ENCODE measurements at regions not wholly inside any gene's neighbourhood (a gene's known extent, or its start where the extent isn't known, plus 50 kb on each side); places are given as distances from the start of the nearest gene placed in this dataset.
A peak's percentile ranks its signal among the peaks of the same experiment; 100 is the strongest.
"Not testable (repeated sequence)": the region's sequence is repeated elsewhere in the genome, so short reads cannot be mapped to it uniquely, and the experiment has no call there.

GRCh38 chr4:116197317-116197809, 888.0 kb downstream of the TRAM1L1 start:
- Histone ChIP-seq H3K27ac (no peak overlapping the region), H3K4me1 (no peaks in the 10 kb centered on the region), H3K4me3 (no peak overlapping the region), H3K9me3 (no peaks in the 10 kb centered on the region), H3K36me3 (peaks cover 0 to 5% of the 10 kb centered on the region in 2 donors), H3K27me3 (no peaks in the 10 kb centered on the region)
- intact Hi-C loops (cut with DNase I; ENCODE audit: low total_unique reads): no loop called here
- no peak for DNase-seq
- no peak for TF ChIP-seq CTCF (IDR thresholded peaks at IDR 0.05)
- TF ChIP-seq POLR2A (IDR thresholded peaks at IDR 0.05): no peak

- Histone ChIP-seq H3K36me3 (no peaks in the 10 kb centered on the region), H3K4me3 (no peak overlapping the region), H3K9me3 (no peaks in the 10 kb centered on the region), H3K27me3 (no peaks in the 10 kb centered on the region), H3K4me1 (no peaks in the 10 kb centered on the region), H3K27ac (no peak overlapping the region)
- intact Hi-C loops (cut with DNase I; ENCODE audit: low total_unique reads): no loop called here
- no peak for DNase-seq
- TF ChIP-seq CTCF (IDR thresholded peaks at IDR 0.05) (no peak), POLR2A (IDR thresholded peaks at IDR 0.05) (no peak)
Observed at GRCh38 chr4:116183241-116183640, 902.1 kb downstream of the TRAM1L1 start.

- H3K4me1 ChIP-seq: no peaks in the 10 kb centered on the region
- no peak for DNase-seq
- H3K27me3 ChIP-seq: no peaks in the 10 kb centered on the region
- intact Hi-C loops (cut with DNase I; ENCODE audit: low total_unique reads): no loop called here
- no peaks in the 10 kb centered on the region for H3K9me3 ChIP-seq
- H3K36me3 ChIP-seq: no peaks in the 10 kb centered on the region
- H3K27ac ChIP-seq: no peak overlapping the region
- H3K4me3 ChIP-seq: no peak overlapping the region
- TF ChIP-seq CTCF (IDR thresholded peaks at IDR 0.05) (peak in 1 of 4 experiments; percentile 8), POLR2A (IDR thresholded peaks at IDR 0.05) (no peak)
Observed at GRCh38 chr4:116180157-116180601, 905.2 kb downstream of the TRAM1L1 start.

GRCh38 chr4:116151371-116151770, 934.0 kb downstream of the TRAM1L1 start:
- H3K4me1 ChIP-seq; DNase-seq; H3K9me3 ChIP-seq; H3K4me3 ChIP-seq; H3K36me3 ChIP-seq; H3K27ac ChIP-seq; H3K27me3 ChIP-seq; intact Hi-C loops (cut with DNase I; ENCODE audit: low total_unique reads): not testable (repeated sequence)

GRCh38 chr4:116150152-116150551, 935.2 kb downstream of the TRAM1L1 start:
- no peak for DNase-seq
- Histone ChIP-seq H3K27ac (no peak overlapping the region), H3K36me3 (no peaks in the 10 kb centered on the region), H3K27me3 (no peaks in the 10 kb centered on the region), H3K9me3 (no peaks in the 10 kb centered on the region), H3K4me3 (no peak overlapping the region), H3K4me1 (no peaks in the 10 kb centered on the region)
- TF ChIP-seq CTCF (IDR thresholded peaks at IDR 0.05): no peak
- TF ChIP-seq POLR2A (IDR thresholded peaks at IDR 0.05): no peak
- intact Hi-C loops (cut with DNase I; ENCODE audit: low total_unique reads): no loop called here

GRCh38 chr4:116143198-116143597, 942.2 kb downstream of the TRAM1L1 start:
- Histone ChIP-seq H3K4me3 (no peak overlapping the region), H3K9me3 (no peaks in the 10 kb centered on the region), H3K4me1 (no peaks in the 10 kb centered on the region), H3K27ac (no peak overlapping the region), H3K36me3 (no peaks in the 10 kb centered on the region), H3K27me3 (no peaks in the 10 kb centered on the region)
- no peak for DNase-seq
- intact Hi-C loops (cut with DNase I; ENCODE audit: low total_unique reads): no loop called here
- TF ChIP-seq CTCF (IDR thresholded peaks at IDR 0.05) (no peak), POLR2A (IDR thresholded peaks at IDR 0.05) (no peak)
